ENCODE measurements at regions not wholly inside any gene's neighbourhood (a gene's known extent, or its start where the extent isn't known, plus 50 kb on each side); places are given as distances from the start of the nearest gene placed in this dataset.
"Not testable (repeated sequence)": the region's sequence is repeated elsewhere in the genome, so short reads cannot be mapped to it uniquely, and the experiment has no call there.

DNA sequence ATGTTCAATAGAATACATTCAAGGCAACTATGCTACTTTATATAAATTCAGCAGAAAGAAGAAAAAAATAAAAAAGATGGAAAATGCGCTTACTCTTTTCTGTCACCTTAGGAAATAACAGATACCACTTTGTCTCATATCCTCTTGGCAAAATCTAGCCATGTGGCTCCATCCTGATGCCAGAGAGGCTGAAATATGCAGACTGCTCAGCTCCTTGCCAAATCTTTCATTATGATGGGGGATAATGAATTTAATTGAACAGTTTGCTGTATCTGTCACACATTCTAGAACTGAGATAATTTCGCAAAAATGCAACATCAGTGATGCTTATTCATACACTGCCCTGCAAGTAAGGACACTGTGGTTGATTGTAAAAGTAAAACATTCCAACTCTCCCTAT, 1081.5 kb downstream of the PLOD2 start:
- no peak for DNase-seq (ENCODE audit: extremely low read depth, low read depth)
- no peak overlapping the region for H3K4me3 ChIP-seq (replicated peaks; ENCODE audit: low read depth, low read length)
- TF ChIP-seq, protein P1, sequence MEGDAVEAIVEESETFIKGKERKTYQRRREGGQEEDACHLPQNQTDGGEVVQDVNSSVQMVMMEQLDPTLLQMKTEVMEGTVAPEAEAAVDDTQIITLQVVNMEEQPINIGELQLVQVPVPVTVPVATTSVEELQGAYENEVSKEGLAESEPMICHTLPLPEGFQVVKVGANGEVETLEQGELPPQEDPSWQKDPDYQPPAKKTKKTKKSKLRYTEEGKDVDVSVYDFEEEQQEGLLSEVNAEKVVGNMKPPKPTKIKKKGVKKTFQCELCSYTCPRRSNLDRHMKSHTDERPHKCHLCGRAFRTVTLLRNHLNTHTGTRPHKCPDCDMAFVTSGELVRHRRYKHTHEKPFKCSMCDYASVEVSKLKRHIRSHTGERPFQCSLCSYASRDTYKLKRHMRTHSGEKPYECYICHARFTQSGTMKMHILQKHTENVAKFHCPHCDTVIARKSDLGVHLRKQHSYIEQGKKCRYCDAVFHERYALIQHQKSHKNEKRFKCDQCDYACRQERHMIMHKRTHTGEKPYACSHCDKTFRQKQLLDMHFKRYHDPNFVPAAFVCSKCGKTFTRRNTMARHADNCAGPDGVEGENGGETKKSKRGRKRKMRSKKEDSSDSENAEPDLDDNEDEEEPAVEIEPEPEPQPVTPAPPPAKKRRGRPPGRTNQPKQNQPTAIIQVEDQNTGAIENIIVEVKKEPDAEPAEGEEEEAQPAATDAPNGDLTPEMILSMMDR (IDR thresholded peaks at IDR 0.05; ENCODE audit: low read depth, low read length, missing control alignments) = no peak

DNA sequence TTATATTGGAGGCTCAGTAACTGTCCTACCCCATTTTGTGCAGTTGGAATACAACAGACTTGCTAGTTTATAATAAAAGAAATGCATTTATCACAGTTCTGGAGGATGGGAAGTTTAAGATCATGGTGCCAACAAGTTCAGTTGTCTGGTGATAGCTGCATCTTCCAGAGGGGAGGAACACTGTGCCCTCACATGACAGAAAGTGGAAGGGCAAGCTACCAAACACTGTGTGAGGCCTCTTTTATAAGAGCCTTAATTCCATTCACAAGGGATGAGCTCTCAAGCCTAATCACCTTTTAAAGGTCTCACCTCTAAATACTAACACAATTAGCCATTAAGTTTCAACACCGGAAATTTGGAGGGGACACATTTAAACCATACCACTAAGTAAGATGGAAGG, 1073.9 kb downstream of the PLOD2 start:
- no peak overlapping the region for H3K4me3 ChIP-seq (replicated peaks; ENCODE audit: low read depth, low read length)
- TF ChIP-seq, protein P1 (IDR thresholded peaks at IDR 0.05; ENCODE audit: low read depth, low read length, missing control alignments) = no peak
- no peak for DNase-seq (ENCODE audit: extremely low read depth, low read depth)

DNA sequence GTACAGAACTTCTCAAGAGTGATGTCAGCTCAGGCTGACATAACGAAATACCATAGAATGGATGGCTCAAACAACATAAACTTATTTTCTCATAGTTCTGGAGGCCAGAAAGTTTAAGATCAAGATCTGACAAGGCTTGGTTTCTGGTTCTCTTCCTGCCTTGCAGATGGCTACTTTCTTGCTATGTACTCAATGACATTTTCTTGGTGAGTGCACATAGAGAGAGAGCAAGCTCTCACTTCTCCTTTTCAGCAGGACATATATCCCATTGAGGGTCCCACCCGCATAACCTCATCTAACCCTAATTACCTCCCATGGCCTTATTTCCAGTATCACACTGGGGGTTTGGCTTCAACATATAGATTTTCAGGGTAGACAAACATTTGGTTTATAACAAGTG, 1072.1 kb downstream of the PLOD2 start:
- H3K4me3 ChIP-seq (replicated peaks; ENCODE audit: low read depth, low read length) = no peak overlapping the region
- DNase-seq (ENCODE audit: extremely low read depth, low read depth) = no peak
- TF ChIP-seq, protein P1 (IDR thresholded peaks at IDR 0.05; ENCODE audit: low read depth, low read length, missing control alignments) = no peak

DNA sequence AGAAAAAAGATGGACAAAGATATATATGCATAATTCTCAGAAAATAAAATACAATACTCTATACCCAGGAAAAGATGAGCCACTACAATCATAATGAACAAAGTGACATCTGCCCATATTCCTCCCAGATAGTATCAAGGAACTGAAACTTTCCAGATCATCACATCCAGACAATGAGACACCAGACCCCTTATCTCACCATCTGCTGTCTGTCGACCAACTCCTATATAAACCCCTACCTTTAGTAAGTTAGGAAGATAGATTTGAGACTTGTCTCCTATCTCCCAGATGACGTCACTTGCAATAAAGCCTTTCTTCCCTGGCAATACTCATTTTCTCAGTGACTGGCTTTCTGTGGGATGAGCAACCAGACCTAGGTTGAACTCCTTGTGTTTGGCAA, 1071.6 kb downstream of the PLOD2 start:
- TF ChIP-seq, protein P1 (IDR thresholded peaks at IDR 0.05; ENCODE audit: low read depth, low read length, missing control alignments) = no peak
- DNase-seq (ENCODE audit: extremely low read depth, low read depth) = no peak
- no peak overlapping the region for H3K4me3 ChIP-seq (replicated peaks; ENCODE audit: low read depth, low read length)

DNA sequence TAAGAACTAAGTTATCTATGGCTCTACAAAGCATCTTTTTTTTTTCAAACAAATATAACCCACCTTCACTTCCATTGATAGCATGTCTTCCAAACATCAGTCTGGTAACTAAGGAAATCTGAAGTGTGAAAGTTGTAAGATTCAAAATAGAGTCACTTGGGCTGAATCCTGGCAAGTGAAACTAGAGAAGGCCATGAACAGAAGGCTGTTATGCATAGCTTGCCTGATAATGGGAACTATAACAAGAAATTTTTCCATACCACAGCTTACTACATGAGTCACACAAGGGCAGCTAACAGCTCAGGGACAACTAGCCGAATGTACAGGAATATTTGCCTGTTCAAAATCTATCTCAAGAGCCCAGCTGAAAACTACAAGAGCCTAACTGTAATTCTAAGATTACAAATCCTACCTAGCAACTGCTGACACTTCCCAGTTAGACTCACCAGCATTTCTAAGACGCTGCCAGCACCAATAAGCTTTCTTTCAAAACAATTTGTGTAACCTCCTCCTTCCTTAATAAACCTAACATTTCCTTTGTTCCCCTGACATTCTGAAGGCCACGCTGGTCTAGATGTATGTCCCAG, 1066.5 kb downstream of the PLOD2 start:
- peak; percentile 27 for DNase-seq (ENCODE audit: extremely low read depth, low read depth)
- TF ChIP-seq, protein P1 (IDR thresholded peaks at IDR 0.05; ENCODE audit: low read depth, low read length, missing control alignments) = no peak
- no peak overlapping the region for H3K4me3 ChIP-seq (replicated peaks; ENCODE audit: low read depth, low read length)

DNA sequence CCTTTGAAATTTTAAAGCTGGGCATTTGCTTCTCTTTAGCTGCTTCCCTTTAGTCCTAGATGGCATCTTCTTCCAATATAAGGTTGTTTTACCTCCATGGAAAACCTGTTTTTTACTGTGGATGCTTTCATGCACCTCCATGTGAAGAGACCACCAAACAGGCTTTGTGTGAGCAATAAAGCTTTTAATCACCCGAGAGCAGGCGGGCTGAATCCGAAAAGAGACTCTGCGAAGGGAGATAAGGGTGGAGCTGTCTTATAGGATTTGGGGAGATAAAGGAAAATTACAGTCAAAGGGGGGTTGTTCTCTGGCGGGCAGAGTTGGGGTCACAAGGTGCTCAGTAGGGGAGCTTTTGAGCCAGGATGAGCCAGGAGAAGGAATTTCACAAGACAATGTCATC, 1049.8 kb downstream of the PLOD2 start:
- not testable (repeated sequence) for H3K4me3 ChIP-seq (replicated peaks; ENCODE audit: low read depth, low read length); DNase-seq (ENCODE audit: extremely low read depth, low read depth)

DNA sequence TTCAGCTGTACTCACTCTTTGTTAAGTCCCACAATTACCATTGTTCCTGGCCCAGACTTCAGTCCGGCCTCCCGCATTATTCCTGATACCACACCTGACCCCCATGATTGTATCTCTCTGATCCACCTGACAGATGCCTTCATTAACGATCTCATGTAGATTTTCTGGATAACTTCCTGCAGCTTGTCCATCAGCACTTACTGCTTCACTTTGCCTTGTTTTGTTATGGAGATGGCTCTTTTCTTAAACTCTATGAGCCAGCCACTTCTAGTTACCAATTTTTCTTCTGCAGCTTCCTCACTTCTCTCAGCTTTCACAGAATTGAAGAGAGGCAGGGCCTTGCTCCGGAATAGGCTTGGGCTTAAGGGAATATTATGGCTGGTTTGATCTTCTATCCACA, 1044.2 kb downstream of the PLOD2 start:
- H3K4me3 ChIP-seq (replicated peaks; ENCODE audit: low read depth, low read length) = no peak overlapping the region
- TF ChIP-seq, protein P1 (IDR thresholded peaks at IDR 0.05; ENCODE audit: low read depth, low read length, missing control alignments) = no peak
- DNase-seq (ENCODE audit: extremely low read depth, low read depth) = no peak
